AG10803 (cell line): ENCODE measurements at regions not wholly inside any gene's neighbourhood (a gene's known extent, or its start where the extent isn't known, plus 50 kb on each side); places are given as distances from the start of the nearest gene placed in this dataset.

Experiments used
- DNase-seq: peaks from one replicate; pipeline ENCODE4 v3.0.0; 2010; ENCODE audit warnings: low read depth
- H3K4me3 ChIP-seq: 2 replicates; pipeline ENCODE4 v1.5.1; 2011; ENCODE audit warnings: mild to moderate bottlenecking, low read length, control low read depth
- CTCF ChIP-seq: conservative IDR thresholded peaks from 2 replicates; pipeline ENCODE4 v1.5.1; 2011; ENCODE audit warnings: mild to moderate bottlenecking, low read length, control low read depth, inconsistent platforms

- H3K4me3 ChIP-seq: no peak overlapping the region
- no peak for TF ChIP-seq CTCF
- DNase-seq: no peak
These were observed 55.7 kb upstream of the OR5AN1 start for GRCh38 chr11:59302991-59303390.

GRCh38 chr11:59295435-59295834, 63.3 kb upstream of the OR5AN1 start:
- H3K4me3 ChIP-seq: no peak overlapping the region
- TF ChIP-seq CTCF: no peak
- no peak for DNase-seq

GRCh38 chr11:59292611-59293010, 66.1 kb upstream of the OR5AN1 start:
- no peak for TF ChIP-seq CTCF
- no peak for DNase-seq
- no peak overlapping the region for H3K4me3 ChIP-seq

GRCh38 chr11:59291228-59291627, 67.5 kb upstream of the OR5AN1 start:
- DNase-seq: no peak
- no peak overlapping the region for H3K4me3 ChIP-seq
- TF ChIP-seq CTCF: no peak

- H3K4me3 ChIP-seq: no peak overlapping the region
- no peak for TF ChIP-seq CTCF
- DNase-seq: no peak
These were observed 69.1 kb upstream of the OR5AN1 start for GRCh38 chr11:59289356-59290181.

- no peak for DNase-seq
- no peak for TF ChIP-seq CTCF
- no peak overlapping the region for H3K4me3 ChIP-seq
These were observed 72.9 kb upstream of the OR5AN1 start for GRCh38 chr11:59285716-59286260.

GRCh38 chr11:59284773-59285129, 72.0 kb upstream of the MPEG1 start:
- no peak for TF ChIP-seq CTCF
- no peak for DNase-seq
- H3K4me3 ChIP-seq: no peak overlapping the region
